ENCODE measurements at regions not wholly inside any gene's neighbourhood (a gene's known extent, or its start where the extent isn't known, plus 50 kb on each side); places are given as distances from the start of the nearest gene placed in this dataset.

DNA sequence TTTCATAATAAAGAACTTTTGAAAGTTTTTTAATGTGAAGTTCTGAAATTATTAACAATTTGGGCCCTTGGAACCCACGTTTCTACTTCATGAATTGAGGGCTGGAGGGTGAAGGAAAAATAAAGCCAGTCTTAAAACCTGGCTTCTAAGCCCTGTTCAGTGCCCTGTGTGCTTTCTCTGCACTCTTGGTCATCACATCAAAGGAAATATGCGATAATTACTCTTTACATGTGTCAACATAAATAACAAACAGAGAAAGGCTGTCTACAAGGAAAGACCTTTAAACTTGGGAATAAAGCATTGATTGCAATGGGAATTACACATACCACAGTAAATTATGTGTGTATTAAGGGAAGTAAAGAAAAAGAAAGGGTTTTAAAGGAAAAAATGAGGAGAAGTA, 150.7 kb upstream of the KLF7 start:
- no peaks in the 10 kb centered on the region for H3K4me1 ChIP-seq (ENCODE audit: low read length)
- no peaks in the 10 kb centered on the region for H4K20me1 ChIP-seq (ENCODE audit: insufficient read depth, low read length)
- H2AFZ ChIP-seq (ENCODE audit: low read depth, low read length): no peak overlapping the region
- H3K4me3 ChIP-seq (ENCODE audit: low read length): no peak overlapping the region
- H3K27ac ChIP-seq (ENCODE audit: low read length): no peak overlapping the region
- no peaks in the 10 kb centered on the region for H3K79me2 ChIP-seq (ENCODE audit: low read length)
- H3K36me3 ChIP-seq (replicated peaks; ENCODE audit: low read depth, low read length): no peaks in the 10 kb centered on the region
- H3K9ac ChIP-seq (ENCODE audit: low read length): no peak overlapping the region
- no peak for TF ChIP-seq EZH2phosphoT487 (IDR thresholded peaks at IDR 0.05; ENCODE audit: low read depth)
- TF ChIP-seq, protein P1, sequence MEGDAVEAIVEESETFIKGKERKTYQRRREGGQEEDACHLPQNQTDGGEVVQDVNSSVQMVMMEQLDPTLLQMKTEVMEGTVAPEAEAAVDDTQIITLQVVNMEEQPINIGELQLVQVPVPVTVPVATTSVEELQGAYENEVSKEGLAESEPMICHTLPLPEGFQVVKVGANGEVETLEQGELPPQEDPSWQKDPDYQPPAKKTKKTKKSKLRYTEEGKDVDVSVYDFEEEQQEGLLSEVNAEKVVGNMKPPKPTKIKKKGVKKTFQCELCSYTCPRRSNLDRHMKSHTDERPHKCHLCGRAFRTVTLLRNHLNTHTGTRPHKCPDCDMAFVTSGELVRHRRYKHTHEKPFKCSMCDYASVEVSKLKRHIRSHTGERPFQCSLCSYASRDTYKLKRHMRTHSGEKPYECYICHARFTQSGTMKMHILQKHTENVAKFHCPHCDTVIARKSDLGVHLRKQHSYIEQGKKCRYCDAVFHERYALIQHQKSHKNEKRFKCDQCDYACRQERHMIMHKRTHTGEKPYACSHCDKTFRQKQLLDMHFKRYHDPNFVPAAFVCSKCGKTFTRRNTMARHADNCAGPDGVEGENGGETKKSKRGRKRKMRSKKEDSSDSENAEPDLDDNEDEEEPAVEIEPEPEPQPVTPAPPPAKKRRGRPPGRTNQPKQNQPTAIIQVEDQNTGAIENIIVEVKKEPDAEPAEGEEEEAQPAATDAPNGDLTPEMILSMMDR (IDR thresholded peaks at IDR 0.05; ENCODE audit: low read depth, low read length): no peak
- peaks cover 18% of the 10 kb centered on the region for H3K27me3 ChIP-seq (ENCODE audit: low read depth, low read length)
- no peaks in the 10 kb centered on the region for H3K9me3 ChIP-seq (ENCODE audit: insufficient read depth, low read length)
- no peak overlapping the region for H3K4me2 ChIP-seq (ENCODE audit: low read length)

DNA sequence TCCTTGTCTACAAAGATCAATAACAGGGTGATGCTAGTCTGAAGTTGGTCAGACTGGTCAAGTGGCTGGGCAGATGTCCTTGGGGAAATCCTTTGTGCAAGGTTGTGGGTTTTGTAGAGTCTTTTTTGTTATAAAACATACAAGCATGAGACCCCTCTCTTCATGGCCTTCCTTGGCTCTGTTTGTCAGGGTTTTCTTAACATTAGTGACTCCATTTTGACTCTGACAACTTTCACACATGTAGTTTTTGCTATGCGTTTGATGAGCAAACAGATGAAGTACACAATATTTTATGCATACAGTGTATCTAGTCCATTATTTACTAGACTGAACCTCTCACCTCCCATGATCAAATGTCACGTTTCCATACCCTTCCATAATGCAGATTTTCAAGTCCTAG, 151.2 kb upstream of the KLF7 start:
- no peaks in the 10 kb centered on the region for H3K9me3 ChIP-seq (ENCODE audit: insufficient read depth, low read length)
- H3K79me2 ChIP-seq (ENCODE audit: low read length): no peaks in the 10 kb centered on the region
- no peaks in the 10 kb centered on the region for H4K20me1 ChIP-seq (ENCODE audit: insufficient read depth, low read length)
- H2AFZ ChIP-seq (ENCODE audit: low read depth, low read length): no peak overlapping the region
- no peak overlapping the region for H3K9ac ChIP-seq (ENCODE audit: low read length)
- H3K4me2 ChIP-seq (ENCODE audit: low read length): no peak overlapping the region
- peaks cover 18% of the 10 kb centered on the region for H3K27me3 ChIP-seq (ENCODE audit: low read depth, low read length)
- H3K36me3 ChIP-seq (replicated peaks; ENCODE audit: low read depth, low read length): no peaks in the 10 kb centered on the region
- H3K27ac ChIP-seq (ENCODE audit: low read length): no peak overlapping the region
- H3K4me1 ChIP-seq (ENCODE audit: low read length): no peaks in the 10 kb centered on the region
- no peak overlapping the region for H3K4me3 ChIP-seq (ENCODE audit: low read length)
- TF ChIP-seq, protein P1 (IDR thresholded peaks at IDR 0.05; ENCODE audit: low read depth, low read length): no peak
- TF ChIP-seq EZH2phosphoT487 (IDR thresholded peaks at IDR 0.05; ENCODE audit: low read depth): no peak

DNA sequence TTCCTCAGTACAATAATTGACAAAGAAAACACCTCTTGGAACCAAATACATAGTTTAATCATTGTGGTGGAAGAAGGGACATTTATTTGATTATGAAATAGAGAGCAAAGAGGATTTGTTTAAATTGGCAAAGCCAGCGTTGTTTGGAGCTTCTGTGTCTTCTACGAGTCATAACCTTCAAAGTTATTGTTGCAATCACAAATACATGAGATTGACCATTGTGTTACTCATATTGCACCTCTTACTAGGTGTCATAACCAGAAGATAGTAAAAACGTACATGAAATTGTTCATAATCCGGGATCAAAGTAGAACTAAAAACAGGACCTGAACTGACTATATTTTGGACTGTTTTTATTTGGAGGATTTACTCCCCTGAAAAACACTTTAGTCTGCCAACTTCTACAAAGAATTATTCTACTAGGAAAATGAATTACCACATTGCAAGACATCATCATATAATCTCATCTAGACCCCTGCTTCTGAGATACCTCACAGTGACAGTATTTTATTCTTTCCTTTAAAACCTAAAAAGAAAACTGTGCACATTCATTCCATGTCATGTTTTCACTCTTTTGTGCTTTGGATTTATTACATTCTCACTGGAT, 151.7 kb upstream of the KLF7 start:
- Histone ChIP-seq H3K27ac (ENCODE audit: low read length) (no peak overlapping the region), H2AFZ (ENCODE audit: low read depth, low read length) (no peak overlapping the region), H3K4me3 (ENCODE audit: low read length) (no peak overlapping the region), H3K4me2 (ENCODE audit: low read length) (no peak overlapping the region), H3K79me2 (ENCODE audit: low read length) (no peaks in the 10 kb centered on the region), H3K36me3 (replicated peaks; ENCODE audit: low read depth, low read length) (no peaks in the 10 kb centered on the region), H3K9me3 (ENCODE audit: insufficient read depth, low read length) (no peaks in the 10 kb centered on the region), H3K4me1 (ENCODE audit: low read length) (no peaks in the 10 kb centered on the region), H3K27me3 (ENCODE audit: low read depth, low read length) (peaks cover 18% of the 10 kb centered on the region), H3K9ac (ENCODE audit: low read length) (no peak overlapping the region), H4K20me1 (ENCODE audit: insufficient read depth, low read length) (no peaks in the 10 kb centered on the region)
- no peak for TF ChIP-seq EZH2phosphoT487 (IDR thresholded peaks at IDR 0.05; ENCODE audit: low read depth)
- TF ChIP-seq, protein P1 (IDR thresholded peaks at IDR 0.05; ENCODE audit: low read depth, low read length): no peak

DNA sequence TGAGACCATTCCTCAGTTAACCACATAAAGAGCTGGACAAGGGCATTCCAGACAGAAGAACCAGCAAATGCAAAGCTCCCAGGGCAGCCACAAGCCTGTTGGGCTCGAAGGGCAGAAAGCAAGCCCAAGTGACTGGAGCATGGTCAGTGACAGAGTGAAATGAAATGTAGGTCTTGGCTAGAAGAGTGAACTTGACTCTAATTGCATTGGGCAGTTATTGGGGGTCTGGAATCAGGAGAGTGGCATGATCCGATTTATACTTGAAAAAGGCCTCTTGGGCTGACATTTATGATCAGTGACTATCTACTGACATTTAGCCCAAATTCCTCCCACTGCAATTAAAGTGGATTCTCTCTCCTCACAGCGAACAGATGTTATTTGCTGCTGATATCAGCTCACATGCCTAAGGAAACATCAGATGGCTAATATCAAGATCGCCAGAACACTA, 152.5 kb upstream of the KLF7 start:
- Histone ChIP-seq H3K9ac (ENCODE audit: low read length) (no peak overlapping the region), H3K4me2 (ENCODE audit: low read length) (no peak overlapping the region), H2AFZ (ENCODE audit: low read depth, low read length) (no peak overlapping the region), H3K79me2 (ENCODE audit: low read length) (no peaks in the 10 kb centered on the region), H3K4me1 (ENCODE audit: low read length) (no peaks in the 10 kb centered on the region), H3K27me3 (ENCODE audit: low read depth, low read length) (peaks cover 15% of the 10 kb centered on the region), H4K20me1 (ENCODE audit: insufficient read depth, low read length) (no peaks in the 10 kb centered on the region), H3K27ac (ENCODE audit: low read length) (no peak overlapping the region), H3K4me3 (ENCODE audit: low read length) (no peak overlapping the region), H3K9me3 (ENCODE audit: insufficient read depth, low read length) (no peaks in the 10 kb centered on the region), H3K36me3 (replicated peaks; ENCODE audit: low read depth, low read length) (no peaks in the 10 kb centered on the region)
- no peak for TF ChIP-seq EZH2phosphoT487 (IDR thresholded peaks at IDR 0.05; ENCODE audit: low read depth)
- TF ChIP-seq, protein P1 (IDR thresholded peaks at IDR 0.05; ENCODE audit: low read depth, low read length): no peak

Measured in OCI-LY3 (cell line).